ENCODE measurements at regions not wholly inside any gene's neighbourhood (a gene's known extent, or its start where the extent isn't known, plus 50 kb on each side); places are given as distances from the start of the nearest gene placed in this dataset.

GRCh38 chr14:71232506-71232905 lies 325.2 kb downstream of the PCNX1 start:
- TF ChIP-seq, protein P1, sequence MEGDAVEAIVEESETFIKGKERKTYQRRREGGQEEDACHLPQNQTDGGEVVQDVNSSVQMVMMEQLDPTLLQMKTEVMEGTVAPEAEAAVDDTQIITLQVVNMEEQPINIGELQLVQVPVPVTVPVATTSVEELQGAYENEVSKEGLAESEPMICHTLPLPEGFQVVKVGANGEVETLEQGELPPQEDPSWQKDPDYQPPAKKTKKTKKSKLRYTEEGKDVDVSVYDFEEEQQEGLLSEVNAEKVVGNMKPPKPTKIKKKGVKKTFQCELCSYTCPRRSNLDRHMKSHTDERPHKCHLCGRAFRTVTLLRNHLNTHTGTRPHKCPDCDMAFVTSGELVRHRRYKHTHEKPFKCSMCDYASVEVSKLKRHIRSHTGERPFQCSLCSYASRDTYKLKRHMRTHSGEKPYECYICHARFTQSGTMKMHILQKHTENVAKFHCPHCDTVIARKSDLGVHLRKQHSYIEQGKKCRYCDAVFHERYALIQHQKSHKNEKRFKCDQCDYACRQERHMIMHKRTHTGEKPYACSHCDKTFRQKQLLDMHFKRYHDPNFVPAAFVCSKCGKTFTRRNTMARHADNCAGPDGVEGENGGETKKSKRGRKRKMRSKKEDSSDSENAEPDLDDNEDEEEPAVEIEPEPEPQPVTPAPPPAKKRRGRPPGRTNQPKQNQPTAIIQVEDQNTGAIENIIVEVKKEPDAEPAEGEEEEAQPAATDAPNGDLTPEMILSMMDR (IDR thresholded peaks at IDR 0.05): no peak
- no peak for TF ChIP-seq EP300 (IDR thresholded peaks at IDR 0.05)
- no peak for TF ChIP-seq POLR2A (IDR thresholded peaks at IDR 0.05)
- no peak for TF ChIP-seq POLR2AphosphoS5 (IDR thresholded peaks at IDR 0.05)

All from stomach (tissue), 4 donors.